ENCODE measurements at regions not wholly inside any gene's neighbourhood (a gene's known extent, or its start where the extent isn't known, plus 50 kb on each side); places are given as distances from the start of the nearest gene placed in this dataset.

DNA sequence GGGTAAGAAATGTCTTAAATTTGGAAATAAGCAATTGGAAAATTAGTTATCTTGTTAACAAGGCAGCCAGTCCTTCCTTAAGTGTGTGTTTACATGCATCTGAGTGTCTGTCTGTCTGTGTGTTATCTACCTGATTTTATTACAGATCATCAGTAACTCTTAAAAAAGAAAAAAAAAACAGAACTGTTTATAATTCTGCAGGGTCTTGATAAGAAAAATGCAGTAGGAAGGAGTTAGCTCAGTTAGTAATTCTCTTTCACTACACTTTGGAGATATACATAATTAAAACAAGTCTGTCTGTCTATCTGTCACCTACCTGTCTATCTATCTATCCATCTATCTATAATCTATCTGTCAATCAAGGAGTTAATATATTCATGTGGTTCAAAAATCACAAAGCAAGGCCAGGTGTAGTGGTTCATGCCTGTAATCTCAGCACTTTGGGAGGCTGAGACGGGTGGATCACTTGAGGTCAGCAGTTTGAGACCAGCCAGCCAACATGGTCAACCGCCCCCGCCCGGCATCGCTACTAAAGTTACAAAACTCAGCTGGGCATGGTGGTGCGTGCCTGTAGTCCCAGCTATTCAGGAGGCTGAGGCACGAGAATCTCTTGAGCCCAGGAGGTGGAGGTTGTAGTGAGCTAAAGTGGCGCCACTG lies 135.5 kb upstream of the SGO1 start:
- TF ChIP-seq ARNT (IDR thresholded peaks at IDR 0.05) (no peak), FOXK2 (IDR thresholded peaks at IDR 0.05) (no peak), ELF4 (IDR thresholded peaks at IDR 0.05) (no peak), SUZ12 (IDR thresholded peaks at IDR 0.05) (no peak), SP1 (IDR thresholded peaks at IDR 0.05) (no peak), BHLHE40 (IDR thresholded peaks at IDR 0.05; ENCODE audit: borderline replicate concordance) (no peak), FOXA1 (IDR thresholded peaks at IDR 0.05) (no peak), L3MBTL2 (conservative IDR thresholded peaks at IDR 0.05) (no peak), FOXM1 (IDR thresholded peaks at IDR 0.05; ENCODE audit: borderline replicate concordance) (no peak), NFRKB (IDR thresholded peaks at IDR 0.05) (no peak), LEF1 (IDR thresholded peaks at IDR 0.05; ENCODE audit: borderline replicate concordance) (no peak)
- TF ChIP-seq, protein P1, sequence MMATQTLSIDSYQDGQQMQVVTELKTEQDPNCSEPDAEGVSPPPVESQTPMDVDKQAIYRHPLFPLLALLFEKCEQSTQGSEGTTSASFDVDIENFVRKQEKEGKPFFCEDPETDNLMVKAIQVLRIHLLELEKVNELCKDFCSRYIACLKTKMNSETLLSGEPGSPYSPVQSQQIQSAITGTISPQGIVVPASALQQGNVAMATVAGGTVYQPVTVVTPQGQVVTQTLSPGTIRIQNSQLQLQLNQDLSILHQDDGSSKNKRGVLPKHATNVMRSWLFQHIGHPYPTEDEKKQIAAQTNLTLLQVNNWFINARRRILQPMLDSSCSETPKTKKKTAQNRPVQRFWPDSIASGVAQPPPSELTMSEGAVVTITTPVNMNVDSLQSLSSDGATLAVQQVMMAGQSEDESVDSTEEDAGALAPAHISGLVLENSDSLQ (IDR thresholded peaks at IDR 0.05): peak; percentile 42; the same call in 1 of the 2 replicates

Measured in HEK293T (cell line).